ENCODE measurements at regions not wholly inside any gene's neighbourhood (a gene's known extent, or its start where the extent isn't known, plus 50 kb on each side); places are given as distances from the start of the nearest gene placed in this dataset.

DNA sequence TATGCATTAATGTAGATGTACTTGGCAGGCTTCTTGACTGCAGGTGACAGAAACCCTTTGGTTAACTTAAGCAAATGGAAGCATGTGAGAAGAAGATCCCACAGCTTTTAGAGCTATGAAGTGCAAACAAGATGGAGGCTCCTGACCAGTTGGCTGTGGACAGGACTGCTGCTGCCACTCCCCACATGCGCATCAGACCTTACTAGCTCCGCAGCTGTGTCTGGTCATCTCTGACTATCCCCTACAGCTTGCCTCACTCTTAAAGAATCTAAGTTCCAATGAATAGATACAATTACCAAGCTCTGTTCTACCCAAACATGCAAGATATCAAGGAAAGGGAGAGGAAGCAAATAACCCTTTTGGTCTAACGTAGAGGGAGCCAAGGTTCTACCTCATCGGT lies 587.6 kb downstream of the DSC3 start:
- no peaks in the 10 kb centered on the region for H3K9me3 ChIP-seq
- no peak for DNase-seq
- intact Hi-C loops (cut with DNase I), result loop anchor here in 1 of 10 donors (10.0 kb wide), 1 partner anchor 430 kb away; no protein-coding TSS in a partner anchor
- WGBS, 4 donors, result 73 to 81% (median 80%) methylated on average over 4 of the region's 4 CpGs
- no peaks in the 10 kb centered on the region for H3K4me1 ChIP-seq
- H3K36me3 ChIP-seq, result no peaks in the 10 kb centered on the region
- no peaks in the 10 kb centered on the region for H3K27me3 ChIP-seq
- no peak overlapping the region for H3K4me3 ChIP-seq
- no peak for TF ChIP-seq POLR2A (IDR thresholded peaks at IDR 0.05)
- TF ChIP-seq, protein P1, sequence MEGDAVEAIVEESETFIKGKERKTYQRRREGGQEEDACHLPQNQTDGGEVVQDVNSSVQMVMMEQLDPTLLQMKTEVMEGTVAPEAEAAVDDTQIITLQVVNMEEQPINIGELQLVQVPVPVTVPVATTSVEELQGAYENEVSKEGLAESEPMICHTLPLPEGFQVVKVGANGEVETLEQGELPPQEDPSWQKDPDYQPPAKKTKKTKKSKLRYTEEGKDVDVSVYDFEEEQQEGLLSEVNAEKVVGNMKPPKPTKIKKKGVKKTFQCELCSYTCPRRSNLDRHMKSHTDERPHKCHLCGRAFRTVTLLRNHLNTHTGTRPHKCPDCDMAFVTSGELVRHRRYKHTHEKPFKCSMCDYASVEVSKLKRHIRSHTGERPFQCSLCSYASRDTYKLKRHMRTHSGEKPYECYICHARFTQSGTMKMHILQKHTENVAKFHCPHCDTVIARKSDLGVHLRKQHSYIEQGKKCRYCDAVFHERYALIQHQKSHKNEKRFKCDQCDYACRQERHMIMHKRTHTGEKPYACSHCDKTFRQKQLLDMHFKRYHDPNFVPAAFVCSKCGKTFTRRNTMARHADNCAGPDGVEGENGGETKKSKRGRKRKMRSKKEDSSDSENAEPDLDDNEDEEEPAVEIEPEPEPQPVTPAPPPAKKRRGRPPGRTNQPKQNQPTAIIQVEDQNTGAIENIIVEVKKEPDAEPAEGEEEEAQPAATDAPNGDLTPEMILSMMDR (IDR thresholded peaks at IDR 0.05), result no peak
- H3K27ac ChIP-seq, result no peak overlapping the region
- no peak for ATAC-seq

DNA sequence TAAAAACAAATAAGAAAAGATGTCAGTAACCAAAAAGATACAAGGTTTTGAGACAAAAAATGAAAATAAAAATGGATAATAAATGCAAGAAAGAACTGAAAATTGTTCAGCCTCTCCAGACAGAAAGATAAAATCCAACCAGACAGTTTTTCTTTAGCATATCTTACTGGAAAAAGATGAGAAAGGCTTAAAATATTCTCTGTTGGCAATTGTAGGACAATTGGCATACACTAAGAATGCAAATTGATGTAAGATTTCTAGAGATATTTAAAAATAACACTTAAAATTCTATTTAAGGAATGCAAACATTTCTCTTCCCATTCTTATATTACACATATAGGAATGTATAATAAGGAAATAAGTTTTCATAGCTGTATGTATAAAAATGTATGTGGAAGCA lies 590.6 kb downstream of the DSC3 start:
- Histone ChIP-seq H3K4me1 (no peaks in the 10 kb centered on the region), H3K9me3 (no peaks in the 10 kb centered on the region), H3K27ac (no peak overlapping the region), H3K27me3 (no peaks in the 10 kb centered on the region), H3K4me3 (no peak overlapping the region), H3K36me3 (no peaks in the 10 kb centered on the region)
- intact Hi-C loops (cut with DNase I), result loop anchor here in 1 of 10 donors (10.0 kb wide), 1 partner anchor 433 kb away; no protein-coding TSS in a partner anchor
- DNase-seq (no peak), ATAC-seq (no peak)
- TF ChIP-seq POLR2A (IDR thresholded peaks at IDR 0.05), result no peak
- TF ChIP-seq, protein P1 (IDR thresholded peaks at IDR 0.05), result no peak

DNA sequence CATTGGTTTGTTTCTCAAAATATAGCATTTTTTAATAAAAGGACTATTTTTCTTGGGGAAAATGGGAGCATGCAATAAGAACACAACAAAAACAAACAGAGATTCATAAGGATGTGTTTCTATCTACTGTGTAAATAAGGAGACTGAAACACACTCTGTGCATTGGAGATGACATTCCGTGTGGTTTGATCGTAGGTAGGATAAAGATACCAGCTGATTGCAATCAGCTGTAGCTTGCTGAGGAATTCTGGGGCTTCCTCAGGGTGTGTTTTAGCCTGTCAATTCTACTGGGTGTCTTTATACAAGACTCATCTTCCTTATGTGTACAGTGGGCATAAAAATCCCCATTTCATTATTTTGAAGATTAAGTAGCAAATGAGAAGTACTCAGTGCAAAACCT lies 591.6 kb downstream of the DSC3 start:
- no peak overlapping the region for H3K27ac ChIP-seq
- no peaks in the 10 kb centered on the region for H3K9me3 ChIP-seq
- ATAC-seq (no peak), DNase-seq (no peak)
- no peak overlapping the region for H3K4me3 ChIP-seq
- 72 to 89% (median 78%) methylated on average over 2 of the region's 2 CpGs for WGBS, 4 donors
- H3K4me1 ChIP-seq, result no peaks in the 10 kb centered on the region
- H3K36me3 ChIP-seq, result no peaks in the 10 kb centered on the region
- no peaks in the 10 kb centered on the region for H3K27me3 ChIP-seq
- intact Hi-C loops (cut with DNase I), result loop anchor here in 1 of 10 donors (10.0 kb wide), 1 partner anchor 434 kb away; no protein-coding TSS in a partner anchor
- TF ChIP-seq, protein P1 (IDR thresholded peaks at IDR 0.05), result no peak
- no peak for TF ChIP-seq POLR2A (IDR thresholded peaks at IDR 0.05)

DNA sequence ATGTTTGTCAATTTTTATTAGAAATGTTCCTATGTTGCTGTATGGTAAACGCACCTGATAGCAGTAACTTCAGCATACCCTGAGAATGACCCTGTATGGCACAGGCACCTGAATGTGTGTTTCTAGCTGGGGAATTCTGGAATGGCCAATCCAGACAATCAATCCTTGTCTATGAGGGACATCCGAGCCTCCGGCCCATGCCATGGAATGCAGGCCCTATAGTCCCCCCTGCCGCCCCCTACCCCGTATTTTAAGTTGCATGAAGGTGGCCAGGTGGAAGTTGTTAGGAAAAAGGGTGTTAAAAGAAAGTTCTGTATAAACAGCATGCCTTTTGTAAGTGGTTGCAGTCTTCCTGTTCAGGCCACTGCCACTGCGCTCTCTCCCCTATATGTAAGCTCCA lies 595.9 kb downstream of the DSC3 start:
- H3K36me3 ChIP-seq, result no peaks in the 10 kb centered on the region
- H3K9me3 ChIP-seq, result no peaks in the 10 kb centered on the region
- intact Hi-C loops (cut with DNase I), result no loop called here
- ATAC-seq, result no peak
- WGBS, 4 donors, result 63 to 81% (median 74%) methylated on average over 6 of the region's 6 CpGs
- DNase-seq, result no peak
- no peaks in the 10 kb centered on the region for H3K27me3 ChIP-seq
- TF ChIP-seq, protein P1 (IDR thresholded peaks at IDR 0.05), result no peak
- no peak for TF ChIP-seq POLR2A (IDR thresholded peaks at IDR 0.05)
- no peak overlapping the region for H3K27ac ChIP-seq
- H3K4me1 ChIP-seq, result no peaks in the 10 kb centered on the region
- no peak overlapping the region for H3K4me3 ChIP-seq

Data from heart left ventricle (tissue), 16 donors.